B cell (primary cell): ENCODE measurements at regions not wholly inside any gene's neighbourhood (a gene's known extent, or its start where the extent isn't known, plus 50 kb on each side); places are given as distances from the start of the nearest gene placed in this dataset.

ENCODE experiments used
- ATAC-seq: fragments of 200-7000 bp; cut with Tn5 transposase; one replicate; pipeline ENCODE4 v1.10.0; 2021; ENCODE audit warnings: low read depth, mild to moderate bottlenecking, moderate number of reproducible peaks, moderate library complexity
- CTCF ChIA-PET: fragments of 350-600 bp; sonication (Branson Sonifier 250); formaldehyde crosslinking; loops from one replicate; lab custom pipeline; 2021; ENCODE audit warnings: antibody characterized with exemption, inconsistent platforms; lab: Charles Lee
- POLR2A ChIA-PET: fragments of 350-600 bp; sonication (Branson Sonifier 250); formaldehyde crosslinking; loops from one replicate; lab custom pipeline; 2021; ENCODE audit warnings: antibody characterized with exemption; lab: Charles Lee
- DNase-seq: peaks from one replicate; pipeline ENCODE4 v3.0.0; 2013
- H2AFZ ChIP-seq: 2 replicates; pipeline ENCODE4 v1.6.1; 2012; ENCODE audit warnings: mild to moderate bottlenecking, low read depth, low read length; ENCODE audit not compliant: insufficient read depth, poor library complexity, severe bottlenecking
- H3K27ac ChIP-seq, 2 donors: 1 replicate in 1 of 2; 2 replicates in 1 of 2; pipeline ENCODE4 v1.5.1; 2012 to 2013; ENCODE audit warnings: low read length in 2 of 2, mild to moderate bottlenecking in 2 of 2, moderate library complexity in 1 of 2
- H3K27me3 ChIP-seq, 4 experiments: fragments of 200-600 bp in 1 of 4; sonication (generic) in 1 of 4; replicated peaks in 1 of 4; 1 replicate in 2 of 4; 2 replicates in 2 of 4; pipeline versions ENCODE4 v1.6.1 to v1.7.0; 2013 to 2016; ENCODE audit warnings: low read length in 3 of 4, mild to moderate bottlenecking in 2 of 4, mixed read lengths in 1 of 4, moderate library complexity in 1 of 4; ENCODE audit not compliant: insufficient read depth in 4 of 4, control insufficient read depth in 3 of 4; ENCODE audit errors: control extremely low read depth in 1 of 4
- H3K36me3 ChIP-seq, 2 experiments: replicated peaks in 1 of 2; 1 replicate in 1 of 2; 2 replicates in 1 of 2; pipeline versions ENCODE4 v1.6.1 to v1.7.1; 2013; ENCODE audit warnings: low read length in 1 of 2; ENCODE audit not compliant: insufficient read depth in 2 of 2, control insufficient read depth in 1 of 2; ENCODE audit errors: control extremely low read depth in 1 of 2, extremely low read depth in 1 of 2
- H3K4me1 ChIP-seq, 2 donors: fragments of 200-600 bp in 1 of 2; sonication (generic) in 1 of 2; 1 replicate in 1 of 2; 2 replicates in 1 of 2; pipeline versions ENCODE4 v1.5.1 to v1.6.1; 2013 to 2017; ENCODE audit warnings: low read length in 2 of 2; ENCODE audit not compliant: control insufficient read depth in 2 of 2, insufficient read depth in 2 of 2
- H3K4me2 ChIP-seq: replicated peaks from 2 replicates; pipeline ENCODE3; 2012; ENCODE audit warnings: mild to moderate bottlenecking, low read depth, low read length; ENCODE audit not compliant: poor library complexity, severe bottlenecking
- H3K4me3 ChIP-seq, 5 experiments: fragments of 200-600 bp in 1 of 5; sonication (generic) in 1 of 5; 1 replicate in 3 of 5; 2 replicates in 2 of 5; pipeline versions ENCODE4 v1.5.1 to v1.7.0; 2011 to 2016; ENCODE audit warnings: low read length in 4 of 5, mild to moderate bottlenecking in 4 of 5, low read depth in 2 of 5, control low read depth in 1 of 5, moderate library complexity in 1 of 5; ENCODE audit not compliant: insufficient read depth in 1 of 5; ENCODE audit errors: control extremely low read depth in 1 of 5, extremely low read depth in 1 of 5
- H3K79me2 ChIP-seq: fragments of 200-600 bp; sonication (generic); one replicate; pipeline ENCODE4 v1.6.0; 2016; ENCODE audit warnings: low read length; ENCODE audit not compliant: control insufficient read depth, insufficient read depth
- H3K9ac ChIP-seq: fragments of 200-600 bp; sonication (generic); 2 replicates; pipeline ENCODE4 v1.6.1; 2017; ENCODE audit warnings: mild to moderate bottlenecking, low read length, moderate library complexity
- H3K9me3 ChIP-seq, 3 donors: one replicate each; pipeline versions ENCODE4 v1.6.1 to v1.7.1; 2013; ENCODE audit warnings: low read length in 2 of 3; ENCODE audit not compliant: control insufficient read depth in 2 of 3, insufficient read depth in 1 of 3; ENCODE audit errors: control extremely low read depth in 1 of 3
- H4K20me1 ChIP-seq: 2 replicates; pipeline ENCODE4 v1.6.0; 2012; ENCODE audit warnings: mild to moderate bottlenecking, low read length; ENCODE audit not compliant: insufficient read depth, control insufficient read depth, poor library complexity, severe bottlenecking
- H3K27ac Mint-ChIP-seq: one replicate; pipeline ENCODE4 v1.8.0; 2021; ENCODE audit warnings: mixed read lengths
- H3K27me3 Mint-ChIP-seq: one replicate; pipeline ENCODE4 v1.8.0; 2021; ENCODE audit warnings: mixed read lengths
- H3K4me1 Mint-ChIP-seq: one replicate; pipeline ENCODE4 v1.8.0; 2021; ENCODE audit warnings: mixed read lengths
- H3K4me3 Mint-ChIP-seq: one replicate; pipeline ENCODE4 v1.8.0; 2021; ENCODE audit warnings: mixed read lengths
- H3K9me3 Mint-ChIP-seq: one replicate; pipeline ENCODE4 v1.8.0; 2022; ENCODE audit warnings: mixed read lengths; ENCODE audit not compliant: insufficient read depth
- CTCF ChIP-seq: fragments of 200-600 bp; IDR thresholded peaks from one replicate; pipeline ENCODE4 v1.8.0; 2022; ENCODE audit warnings: antibody characterized with exemption, mild to moderate bottlenecking
- EZH2 ChIP-seq: IDR thresholded peaks from 2 replicates; pipeline ENCODE4 v1.6.1; 2012; ENCODE audit warnings: borderline replicate concordance, low read depth, mild to moderate bottlenecking, moderate library complexity, low read length; ENCODE audit not compliant: insufficient read depth, poor library complexity, severe bottlenecking
- WGBS: methylation state at CpG from one replicate; pipeline ENCODE4 v1.1.5; 2013; ENCODE audit warnings: missing lambda C conversion rate; ENCODE audit not compliant: insufficient coverage; 5-methylcytosine and 5-hydroxymethylcytosine counted together
- intact Hi-C: fragments of 100-400 bp; cut with micrococcal nuclease; formaldehyde crosslinking; loops from one replicate; pipeline ENCODE4 v1.10.0; 2022

GRCh38 chr5:74113927-74114326 is 487.9 kb downstream of the ARHGEF28 start:
- no peak overlapping the region for H3K4me2 ChIP-seq
- H3K27ac ChIP-seq, result no peak overlapping the region
- intact Hi-C loops, result no loop called here
- WGBS, result no CpG with 5 or more reads among the region's 2 CpGs
- peaks cover 2% of the 10 kb centered on the region for H3K9me3 Mint-ChIP-seq
- no peak overlapping the region for H3K4me3 Mint-ChIP-seq
- no peaks in the 10 kb centered on the region for H3K27me3 ChIP-seq
- CTCF ChIA-PET, result no interaction called here
- no peaks in the 10 kb centered on the region for H3K4me1 ChIP-seq
- H3K9ac ChIP-seq, result no peak overlapping the region
- H3K79me2 ChIP-seq, result no peaks in the 10 kb centered on the region
- no peaks in the 10 kb centered on the region for H3K4me1 Mint-ChIP-seq
- H2AFZ ChIP-seq, result no peak overlapping the region
- no peak for ATAC-seq
- TF ChIP-seq EZH2, result no peak
- no peak for TF ChIP-seq CTCF
- POLR2A ChIA-PET, result no interaction called here
- DNase-seq, result no peak
- no peak overlapping the region for H3K4me3 ChIP-seq
- H3K27me3 Mint-ChIP-seq, result peaks cover 8% of the 10 kb centered on the region
- H3K27ac Mint-ChIP-seq, result no peak overlapping the region
- no peaks in the 10 kb centered on the region for H4K20me1 ChIP-seq
- no peaks in the 10 kb centered on the region for H3K9me3 ChIP-seq
- no peaks in the 10 kb centered on the region for H3K36me3 ChIP-seq

- Histone ChIP-seq H3K4me3 (no peak overlapping the region), H3K9me3 (no peaks in the 10 kb centered on the region), H3K4me2 (no peak overlapping the region), H3K4me1 (no peaks in the 10 kb centered on the region), H3K79me2 (no peaks in the 10 kb centered on the region), H3K27me3 (no peaks in the 10 kb centered on the region), H3K27ac (no peak overlapping the region), H3K9ac (no peak overlapping the region), H3K36me3 (no peaks in the 10 kb centered on the region), H2AFZ (no peak overlapping the region), H4K20me1 (no peaks in the 10 kb centered on the region)
- DNase-seq (no peak), ATAC-seq (no peak)
- no peak overlapping the region for H3K27ac Mint-ChIP-seq
- no peaks in the 10 kb centered on the region for H3K4me1 Mint-ChIP-seq
- no peak overlapping the region for H3K4me3 Mint-ChIP-seq
- H3K9me3 Mint-ChIP-seq, result peaks cover 2% of the 10 kb centered on the region
- intact Hi-C loops, result no loop called here
- TF ChIP-seq CTCF (no peak), EZH2 (no peak)
- POLR2A ChIA-PET, result no interaction called here
- H3K27me3 Mint-ChIP-seq, result peaks cover 8% of the 10 kb centered on the region
- CTCF ChIA-PET, result no interaction called here
- no CpG with 5 or more reads among the region's 1 CpG for whole genome bisulfite sequencing
Measured at GRCh38 chr5:74113196-74113540, 487.2 kb downstream of the ARHGEF28 start.
